Stimulated activated CD4-positive, alpha-beta T cell treated with anti-CD3 and anti-CD28 coated beads, TNF-alpha, amount 100 ng/mL, for 48 hours (primary cell): ENCODE measurements at regions not wholly inside any gene's neighbourhood (a gene's known extent, or its start where the extent isn't known, plus 50 kb on each side); places are given as distances from the start of the nearest gene placed in this dataset.

Experiments used
- DNase-seq, 3 donors: peaks; one replicate each; pipeline ENCODE4 v3.0.0-alpha.2; 2020; ENCODE audit warnings: low read depth in 3 of 3

- DNase-seq, result no peak
Measured at GRCh38 chr10:9613338-9614075, 1404.2 kb upstream of the CELF2 start.

- DNase-seq, result no peak
Measured at GRCh38 chr10:9615189-9615588, 1402.5 kb upstream of the CELF2 start.

- DNase-seq, result no peak
Measured at GRCh38 chr10:9621216-9621615, 1396.5 kb upstream of the CELF2 start.

- no peak for DNase-seq
Measured at GRCh38 chr10:9625304-9625703, 1392.4 kb upstream of the CELF2 start.

GRCh38 chr10:9634466-9634865 lies 1383.2 kb upstream of the CELF2 start:
- DNase-seq, result no peak

GRCh38 chr10:9635691-9636090 lies 1382.0 kb upstream of the CELF2 start:
- DNase-seq, result no peak

- DNase-seq, result no peak
Measured at GRCh38 chr10:9636216-9636615, 1381.5 kb upstream of the CELF2 start.

- no peak for DNase-seq
Measured at GRCh38 chr10:9643782-9644181, 1373.9 kb upstream of the CELF2 start.

- no peak for DNase-seq
Measured at GRCh38 chr10:9645404-9645803, 1372.3 kb upstream of the CELF2 start.

- no peak for DNase-seq
Measured at GRCh38 chr10:9645928-9646600, 1371.6 kb upstream of the CELF2 start.

- no peak for DNase-seq
Measured at GRCh38 chr10:9654261-9654660, 1363.4 kb upstream of the CELF2 start.

GRCh38 chr10:9656386-9656785 lies 1361.3 kb upstream of the CELF2 start:
- DNase-seq, result no peak

- no peak for DNase-seq
Measured at GRCh38 chr10:9656996-9657395, 1360.7 kb upstream of the CELF2 start.

- no peak for DNase-seq
Measured at GRCh38 chr10:9657530-9657929, 1360.1 kb upstream of the CELF2 start.

- no peak for DNase-seq
Measured at GRCh38 chr10:9668411-9668810, 1349.3 kb upstream of the CELF2 start.

GRCh38 chr10:9670911-9671310 lies 1346.8 kb upstream of the CELF2 start:
- DNase-seq, result no peak

GRCh38 chr10:9681655-9682054 lies 1336.0 kb upstream of the CELF2 start:
- no peak for DNase-seq

GRCh38 chr10:9682802-9683201 lies 1334.9 kb upstream of the CELF2 start:
- no peak for DNase-seq

GRCh38 chr10:9684186-9684585 lies 1333.5 kb upstream of the CELF2 start:
- no peak for DNase-seq

GRCh38 chr10:9685596-9685995 lies 1332.1 kb upstream of the CELF2 start:
- no peak for DNase-seq

- DNase-seq, result no peak
Measured at GRCh38 chr10:9688711-9689110, 1329.0 kb upstream of the CELF2 start.

- DNase-seq, result no peak
Measured at GRCh38 chr10:9707216-9707615, 1310.5 kb upstream of the CELF2 start.

GRCh38 chr10:9709849-9710248 lies 1307.8 kb upstream of the CELF2 start:
- DNase-seq, result no peak

- DNase-seq, result no peak
Measured at GRCh38 chr10:9712393-9712792, 1305.3 kb upstream of the CELF2 start.
